ENCODE measurements at regions not wholly inside any gene's neighbourhood (a gene's known extent, or its start where the extent isn't known, plus 50 kb on each side); places are given as distances from the start of the nearest gene placed in this dataset.

- Histone ChIP-seq H3K9me3 (no peaks in the 10 kb centered on the region), H3K27me3 (peaks cover 0 to 8% (median 0%) of the 10 kb centered on the region in 9 donors), H3K27ac (no peak overlapping the region), H3K4me3 (no peak overlapping the region), H3K4me1 (no peaks in the 10 kb centered on the region), H3K36me3 (no peaks in the 10 kb centered on the region)
- 93 to 97% (median 94%) methylated on average over 4 of the region's 4 CpGs for WGBS, 4 donors
- TF ChIP-seq POLR2A (IDR thresholded peaks at IDR 0.05): no peak
- TF ChIP-seq, protein P1, sequence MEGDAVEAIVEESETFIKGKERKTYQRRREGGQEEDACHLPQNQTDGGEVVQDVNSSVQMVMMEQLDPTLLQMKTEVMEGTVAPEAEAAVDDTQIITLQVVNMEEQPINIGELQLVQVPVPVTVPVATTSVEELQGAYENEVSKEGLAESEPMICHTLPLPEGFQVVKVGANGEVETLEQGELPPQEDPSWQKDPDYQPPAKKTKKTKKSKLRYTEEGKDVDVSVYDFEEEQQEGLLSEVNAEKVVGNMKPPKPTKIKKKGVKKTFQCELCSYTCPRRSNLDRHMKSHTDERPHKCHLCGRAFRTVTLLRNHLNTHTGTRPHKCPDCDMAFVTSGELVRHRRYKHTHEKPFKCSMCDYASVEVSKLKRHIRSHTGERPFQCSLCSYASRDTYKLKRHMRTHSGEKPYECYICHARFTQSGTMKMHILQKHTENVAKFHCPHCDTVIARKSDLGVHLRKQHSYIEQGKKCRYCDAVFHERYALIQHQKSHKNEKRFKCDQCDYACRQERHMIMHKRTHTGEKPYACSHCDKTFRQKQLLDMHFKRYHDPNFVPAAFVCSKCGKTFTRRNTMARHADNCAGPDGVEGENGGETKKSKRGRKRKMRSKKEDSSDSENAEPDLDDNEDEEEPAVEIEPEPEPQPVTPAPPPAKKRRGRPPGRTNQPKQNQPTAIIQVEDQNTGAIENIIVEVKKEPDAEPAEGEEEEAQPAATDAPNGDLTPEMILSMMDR (IDR thresholded peaks at IDR 0.05): no peak
- DNase-seq (no peak), ATAC-seq (no peak)
- intact Hi-C loops (cut with DNase I): loop anchor here in 1 of 10 donors (2.0 kb wide), 1 partner anchor 49 kb away; no protein-coding TSS in a partner anchor
Observed at GRCh38 chr5:61831736-61832135, 474.3 kb upstream of the KIF2A start.

GRCh38 chr5:61837788-61838187, 468.2 kb upstream of the KIF2A start:
- Histone ChIP-seq H3K27ac (no peak overlapping the region), H3K4me1 (no peaks in the 10 kb centered on the region), H3K36me3 (no peaks in the 10 kb centered on the region), H3K4me3 (no peak overlapping the region), H3K9me3 (no peaks in the 10 kb centered on the region), H3K27me3 (peaks cover 0 to 12% (median 0%) of the 10 kb centered on the region in 9 donors)
- intact Hi-C loops (cut with DNase I): no loop called here
- no peak for TF ChIP-seq POLR2A (IDR thresholded peaks at IDR 0.05)
- TF ChIP-seq, protein P1 (IDR thresholded peaks at IDR 0.05): no peak
- ATAC-seq (no peak), DNase-seq (no peak)

- ATAC-seq: no peak
- WGBS, 4 donors: 59 to 70% (median 65%) methylated on average over 3 of the region's 3 CpGs
- intact Hi-C loops (cut with DNase I): no loop called here
- DNase-seq: no peak
- no peak overlapping the region for H3K4me3 ChIP-seq
- H3K4me1 ChIP-seq: no peaks in the 10 kb centered on the region
- no peaks in the 10 kb centered on the region for H3K9me3 ChIP-seq
- peaks cover 0 to 9% (median 0%) of the 10 kb centered on the region in 9 donors for H3K27me3 ChIP-seq
- no peak for TF ChIP-seq POLR2A (IDR thresholded peaks at IDR 0.05)
- TF ChIP-seq, protein P1 (IDR thresholded peaks at IDR 0.05): no peak
- no peaks in the 10 kb centered on the region for H3K36me3 ChIP-seq
- no peak overlapping the region for H3K27ac ChIP-seq
Observed at GRCh38 chr5:61840361-61840760, 465.6 kb upstream of the KIF2A start.

DNA sequence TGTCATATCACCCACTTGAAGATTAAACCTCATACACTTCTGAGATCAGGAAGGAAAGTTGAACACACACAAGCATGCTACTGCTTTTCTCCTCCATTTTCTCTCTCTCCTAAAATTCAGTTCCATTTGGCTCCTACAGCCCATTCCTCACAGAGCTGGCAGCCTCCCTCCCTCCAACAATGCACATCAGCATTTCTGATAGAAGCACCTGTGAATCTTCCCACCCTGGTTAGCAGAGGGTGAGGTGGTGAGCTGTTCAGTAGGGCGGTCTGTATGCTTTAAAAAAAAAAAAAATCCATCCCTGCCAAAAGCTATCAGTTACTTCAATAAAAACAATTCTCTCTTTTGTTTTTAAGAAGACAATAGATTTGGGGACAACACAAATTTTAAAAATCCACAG, 463.2 kb upstream of the KIF2A start:
- TF ChIP-seq, protein P1 (IDR thresholded peaks at IDR 0.05): no peak
- no peak for TF ChIP-seq POLR2A (IDR thresholded peaks at IDR 0.05)
- Histone ChIP-seq H3K4me3 (no peak overlapping the region), H3K4me1 (no peaks in the 10 kb centered on the region), H3K27ac (no peak overlapping the region), H3K9me3 (peaks cover 0 to 6% (median 0%) of the 10 kb centered on the region in 12 donors), H3K27me3 (peaks cover 0 to 13% (median 0%) of the 10 kb centered on the region in 9 donors), H3K36me3 (no peaks in the 10 kb centered on the region)
- DNase-seq (no peak), ATAC-seq (no peak)
- intact Hi-C loops (cut with DNase I): no loop called here
- WGBS, 4 donors: 69 to 83% (median 76%) methylated on average over 1 of the region's 1 CpG
